A549 (cell line): ENCODE measurements at regions not wholly inside any gene's neighbourhood (a gene's known extent, or its start where the extent isn't known, plus 50 kb on each side); places are given as distances from the start of the nearest gene placed in this dataset.
"Not testable (repeated sequence)": the region's sequence is repeated elsewhere in the genome, so short reads cannot be mapped to it uniquely, and the experiment has no call there.

Source experiments
- ATAC-seq, 2 experiments: fragments of 200-7000 bp in 1 of 2; fragments of >200 bp in 1 of 2; cut with Nextera tagmentation in 1 of 2; cut with Tn5 transposase in 1 of 2; 3 replicates each; pipeline versions ENCODE4 v1.8.0 to v1.9.1; 2018 to 2020; ENCODE audit warnings: mild to moderate bottlenecking in 1 of 2, moderate library complexity in 1 of 2
- CTCF ChIA-PET: fragments of 300-600 bp; sonication (Branson Sonifier 250); formaldehyde crosslinking; extraction: SDS; loops from one replicate; lab custom pipeline; 2021; ENCODE audit warnings: antibody characterized with exemption, inconsistent platforms; lab: Yijun Ruan, JAX
- POLR2A ChIA-PET: fragments of 350-600 bp; formaldehyde crosslinking; extraction: SDS; loops from one replicate; lab custom pipeline; 2021; ENCODE audit warnings: antibody characterized with exemption, inconsistent platforms; lab: Yijun Ruan, JAX
- DNase-seq, 2 experiments: peaks; one replicate each; pipeline versions ENCODE4 v3.0.0 to v3.0.0-alpha.2; 2011 to 2016; ENCODE audit warnings: low read depth in 1 of 2, low spot score in 1 of 2
- FAIRE-seq: peaks from 2 replicates; lab custom pipeline; 2011; peaks lifted over from hg19 to GRCh38; lab: Jason Lieb, UNC
- H3K27ac ChIP-seq, 2 experiments: fragments of >200 bp; sonication (Bioruptor Twin); formaldehyde crosslinking; 3 replicates each; pipeline ENCODE4 v1.5.1; 2016 to 2017
- H3K4me1 ChIP-seq: fragments of >200 bp; sonication (Bioruptor Twin); formaldehyde crosslinking; 3 replicates; pipeline ENCODE4 v1.6.1; 2016
- H3K4me2 ChIP-seq: fragments of >200 bp; sonication (Bioruptor Twin); formaldehyde crosslinking; 3 replicates; pipeline ENCODE4 v1.6.1; 2016
- H3K4me3 ChIP-seq: fragments of >200 bp; sonication (Bioruptor Twin); formaldehyde crosslinking; 3 replicates; pipeline ENCODE4 v1.5.1; 2016
- H3K9me3 ChIP-seq: fragments of >200 bp; sonication (Bioruptor Twin); formaldehyde crosslinking; 3 replicates; pipeline ENCODE4 v1.6.1; 2016
- BHLHE40 ChIP-seq: IDR thresholded peaks from 2 replicates; pipeline ENCODE4 v1.6.1; 2012; ENCODE audit warnings: low read depth, low read length, inconsistent platforms
- CBX2 ChIP-seq: fragments of 200-600 bp; sonication (generic); IDR thresholded peaks from 2 replicates; pipeline ENCODE4 v1.6.1; 2016; ENCODE audit warnings: low read depth, mild to moderate bottlenecking, borderline replicate concordance
- CBX8 ChIP-seq: fragments of 200-600 bp; sonication (generic); IDR thresholded peaks from 2 replicates; pipeline ENCODE4 v1.6.1; 2016
- ESRRA ChIP-seq: fragments of 150-350 bp; IDR thresholded peaks from 2 replicates; pipeline ENCODE4 v1.6.1; 2014; ENCODE audit warnings: mild to moderate bottlenecking, low read length, borderline replicate concordance
- FOSB ChIP-seq: fragments of 250-450 bp; sonication (Bioruptor Pico); IDR thresholded peaks from 2 replicates; pipeline ENCODE4 v1.5.0; 2020; ENCODE audit warnings: mild to moderate bottlenecking, moderate library complexity
- FOSL2 ChIP-seq, 2 experiments: fragments of 450-650 bp in 1 of 2; fragments of >200 bp in 1 of 2; sonication (Bioruptor Twin) in 1 of 2; formaldehyde crosslinking; IDR thresholded peaks; 2 replicates each; pipeline versions ENCODE4 v1.5.0 to v1.6.1; 2016 to 2020; ENCODE audit warnings: mild to moderate bottlenecking in 1 of 2, moderate library complexity in 1 of 2
- FOXS1 ChIP-seq: fragments of 250-450 bp; sonication (Bioruptor Pico); IDR thresholded peaks from 2 replicates; pipeline ENCODE4 v1.5.0; 2020; ENCODE audit warnings: mild to moderate bottlenecking, moderate library complexity
- HEYL ChIP-seq: fragments of 250-450 bp; sonication (Bioruptor Pico); IDR thresholded peaks from 2 replicates; pipeline ENCODE4 v1.8.0; 2021; ENCODE audit warnings: mild to moderate bottlenecking, moderate library complexity
- HOXB13 ChIP-seq: fragments of 250-450 bp; sonication (Bioruptor Pico); IDR thresholded peaks from 2 replicates; pipeline ENCODE4 v1.5.0; 2020; ENCODE audit warnings: low read depth, mild to moderate bottlenecking, moderate library complexity
- MAFK ChIP-seq: fragments of 450-650 bp; IDR thresholded peaks from 2 replicates; pipeline ENCODE4 v1.6.1; 2014; ENCODE audit not compliant: partially characterized antibody
- MYC ChIP-seq: IDR thresholded peaks from 2 replicates; pipeline ENCODE4 v1.6.1; 2012; ENCODE audit warnings: mild to moderate bottlenecking, inconsistent platforms, low read length, improper control_type of control experiment, borderline replicate concordance
- NPAS2 ChIP-seq: fragments of 250-450 bp; sonication (Bioruptor Pico); IDR thresholded peaks from 2 replicates; pipeline ENCODE4 v1.8.0; 2022; ENCODE audit warnings: mild to moderate bottlenecking, moderate library complexity, borderline replicate concordance
- NR3C1 ChIP-seq: fragments of >200 bp; sonication (Bioruptor Twin); formaldehyde crosslinking; IDR thresholded peaks from 3 replicates; pipeline ENCODE4 v1.6.1; 2017
- POLR2AphosphoS2 ChIP-seq: conservative IDR thresholded peaks from 2 replicates; pipeline ENCODE4 v1.6.1; 2012; ENCODE audit warnings: low read length, improper control_type of control experiment, inconsistent platforms
- RAD21 ChIP-seq, 2 experiments: fragments of >200 bp in 1 of 2; sonication (Bioruptor Twin) in 1 of 2; formaldehyde crosslinking in 1 of 2; IDR thresholded peaks in 1 of 2; conservative IDR thresholded peaks in 1 of 2; 2 replicates in 1 of 2; 3 replicates in 1 of 2; pipeline ENCODE4 v1.6.1; 2012 to 2018; ENCODE audit warnings: inconsistent platforms in 1 of 2
- RARB ChIP-seq: fragments of 250-450 bp; sonication (Bioruptor Pico); IDR thresholded peaks from 2 replicates; pipeline ENCODE4 v1.8.0; 2021; ENCODE audit warnings: mild to moderate bottlenecking, moderate library complexity
- RCOR1 ChIP-seq: fragments of 150-350 bp; IDR thresholded peaks from 2 replicates; pipeline ENCODE4 v1.6.1; 2014; ENCODE audit warnings: antibody characterized with exemption, low read length, low read depth
- ZFP36 ChIP-seq: fragments of 450-650 bp; IDR thresholded peaks from 2 replicates; pipeline ENCODE4 v1.6.1; 2014; ENCODE audit warnings: borderline replicate concordance; ENCODE audit not compliant: partially characterized antibody
- ZSCAN20 ChIP-seq: fragments of 250-450 bp; sonication (Bioruptor Pico); IDR thresholded peaks from 2 replicates; pipeline ENCODE4 v1.8.0; 2022; ENCODE audit warnings: mild to moderate bottlenecking, moderate library complexity
- WGBS: methylation state at CpG from one replicate; pipeline ENCODE4 v1.1.6; 2017; ENCODE audit errors: missing lambda C conversion rate; 5-methylcytosine and 5-hydroxymethylcytosine counted together

DNA sequence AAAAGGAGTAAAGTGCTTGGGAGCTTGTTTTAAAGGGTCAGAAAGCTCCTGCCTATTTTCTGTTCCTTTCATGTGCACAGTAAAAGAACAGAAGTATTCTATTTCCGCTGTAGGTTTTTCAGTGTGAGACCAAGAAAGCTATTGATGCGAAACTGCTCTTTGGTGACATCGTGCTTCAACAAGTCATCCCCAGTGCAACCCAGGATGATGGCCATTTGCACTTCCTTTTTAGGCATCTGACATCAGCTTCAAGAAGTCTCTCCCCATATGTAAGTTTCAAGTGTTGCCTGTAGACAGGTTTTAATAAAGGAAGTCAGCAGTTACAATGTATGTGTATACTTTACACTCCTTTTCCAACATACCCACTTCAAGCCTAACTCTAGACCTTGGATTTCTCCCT, 131.6 kb downstream of the RFX6 start:
- no peak for FAIRE-seq
- TF ChIP-seq ZFP36 (no peak), POLR2AphosphoS2 (no peak)
- WGBS, result 27% methylated on average over 3 of the region's 3 CpGs
- POLR2A ChIA-PET, result no interaction called here
- no peak overlapping the region for H3K27ac ChIP-seq
- CTCF ChIA-PET, result no interaction called here
- no peak overlapping the region for H3K4me2 ChIP-seq
- no peaks in the 10 kb centered on the region for H3K4me1 ChIP-seq
- no peak for ATAC-seq
- no peak overlapping the region for H3K4me3 ChIP-seq
- H3K9me3 ChIP-seq, result no peaks in the 10 kb centered on the region
- DNase-seq, result no peak

DNA sequence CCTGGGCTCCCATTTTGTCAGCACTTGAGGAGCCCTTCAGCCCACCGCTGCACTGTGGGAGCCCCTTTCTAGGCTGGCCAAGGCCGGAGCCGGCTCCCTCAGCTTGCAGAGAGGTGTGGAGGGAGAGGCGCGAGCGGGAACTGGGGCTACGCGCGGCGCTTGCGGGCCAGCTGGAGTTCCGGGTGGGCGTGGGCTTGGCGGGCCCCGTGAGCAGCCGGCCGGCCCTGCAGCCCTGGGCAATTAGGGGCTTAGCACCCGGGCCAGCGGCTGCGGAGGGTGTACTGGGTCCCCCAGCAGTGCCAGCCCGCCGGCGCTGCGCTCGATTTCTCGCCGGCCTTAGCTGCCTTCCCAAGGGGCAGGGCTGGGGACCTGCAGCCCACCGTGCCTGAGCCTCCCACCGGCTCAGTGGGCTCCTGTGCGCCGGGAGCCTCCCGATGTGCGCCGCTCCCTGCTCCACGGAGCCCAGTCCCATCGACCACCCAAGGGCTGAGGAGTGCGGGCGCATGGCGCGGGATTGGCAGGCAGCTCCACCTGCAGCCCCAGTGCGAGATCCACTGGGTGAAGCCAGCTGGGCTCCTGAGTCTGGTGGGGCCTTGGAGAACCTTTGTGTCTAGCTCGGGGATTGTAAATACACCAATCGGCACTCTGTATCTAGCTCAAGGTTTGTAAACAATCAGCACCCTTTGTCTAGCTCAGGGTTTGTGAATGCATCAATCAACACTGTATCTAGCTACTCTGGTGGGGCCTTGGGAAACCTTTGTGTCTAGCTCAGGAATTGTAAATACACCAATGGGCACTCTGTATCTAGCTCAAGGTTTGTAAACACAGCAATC, 137.8 kb downstream of the RFX6 start:
- CTCF ChIA-PET, H3K4me3 ChIP-seq, ATAC-seq, H3K9me3 ChIP-seq, POLR2A ChIA-PET, H3K4me1 ChIP-seq, H3K4me2 ChIP-seq, DNase-seq, FAIRE-seq, H3K27ac ChIP-seq: not testable (repeated sequence)
- WGBS, result 61% methylated on average over 25 of the region's 43 CpGs

DNA sequence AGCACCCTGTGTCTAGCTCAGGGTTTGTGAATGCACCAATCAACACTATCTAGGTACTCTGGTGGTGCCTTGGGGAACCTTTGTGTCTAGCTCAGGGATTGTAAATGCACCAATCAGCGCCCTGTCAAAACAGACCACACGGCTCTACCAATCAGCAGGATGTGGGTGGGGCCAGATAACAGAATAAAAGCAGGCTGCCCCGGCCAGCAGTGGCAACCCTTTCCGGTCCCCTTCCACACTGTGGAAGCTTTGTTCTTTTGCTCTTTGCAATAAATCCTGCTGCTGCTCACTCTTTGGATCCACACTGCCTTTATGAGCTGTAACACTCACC, 138.4 kb downstream of the RFX6 start:
- H3K4me2 ChIP-seq, H3K4me3 ChIP-seq, POLR2A ChIA-PET, H3K27ac ChIP-seq, FAIRE-seq, H3K4me1 ChIP-seq, CTCF ChIA-PET, DNase-seq, ATAC-seq, H3K9me3 ChIP-seq: not testable (repeated sequence)
- 34% methylated on average over 4 of the region's 4 CpGs for WGBS

DNA sequence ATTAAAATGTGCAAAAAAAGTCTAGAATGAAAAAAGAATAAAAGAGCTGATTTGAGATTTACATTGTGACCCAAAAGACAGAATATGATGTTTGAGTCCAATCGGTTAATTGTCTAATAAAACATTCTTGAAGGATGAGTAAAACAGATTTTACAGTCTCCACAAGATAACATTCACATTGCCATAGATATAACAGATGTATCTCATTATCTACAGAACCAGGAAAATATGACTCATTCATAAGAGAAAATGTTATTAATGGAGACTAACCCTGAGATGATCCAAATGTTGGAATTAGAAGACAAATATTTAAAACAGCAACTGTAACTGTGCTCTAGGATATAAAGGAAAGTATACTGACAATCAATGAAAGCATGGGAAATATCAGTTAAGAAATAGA, 141.7 kb downstream of the RFX6 start:
- ATAC-seq, result no peak
- no peak for TF ChIP-seq NPAS2 (CRISPR knock-in tag)
- H3K4me2 ChIP-seq, result no peak overlapping the region
- H3K9me3 ChIP-seq, result no peaks in the 10 kb centered on the region
- H3K27ac ChIP-seq, result no peak overlapping the region
- ChIA-PET POLR2A (no interaction called here), CTCF (no interaction called here)
- FAIRE-seq, result no peak
- no peak for DNase-seq
- H3K4me1 ChIP-seq, result no peaks in the 10 kb centered on the region
- H3K4me3 ChIP-seq, result no peak overlapping the region
- 0% methylated on average over 1 of the region's 1 CpG for WGBS

DNA sequence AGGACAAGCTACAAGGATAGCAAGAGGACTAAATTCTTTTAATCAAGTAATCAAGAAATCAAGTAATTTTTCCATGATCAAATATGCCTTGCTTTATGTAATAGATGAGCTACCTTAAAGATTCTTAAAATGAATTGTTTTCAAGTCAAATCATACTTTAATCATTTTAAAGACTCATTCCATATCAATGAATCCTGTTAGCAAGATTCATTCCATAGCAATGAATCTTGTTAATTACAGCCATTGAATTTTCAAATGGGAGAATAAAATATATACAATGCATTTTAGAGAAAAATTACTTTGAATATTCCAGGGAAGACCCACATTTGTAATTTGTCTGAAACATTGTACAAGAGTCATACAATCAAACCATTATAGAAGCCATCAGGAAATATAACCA, 145.7 kb downstream of the RFX6 start:
- no peak overlapping the region for H3K4me2 ChIP-seq
- H3K9me3 ChIP-seq, result no peaks in the 10 kb centered on the region
- H3K27ac ChIP-seq, result no peak overlapping the region
- ChIA-PET CTCF (no interaction called here), POLR2A (no interaction called here)
- no peak for DNase-seq
- no peak for TF ChIP-seq RAD21 (conservative IDR thresholded peaks at IDR 0.05 in 1 of 2, IDR thresholded peaks at IDR 0.05 in 1 of 2)
- TF ChIP-seq MAFK, result no peak
- TF ChIP-seq CBX2, result no peak
- TF ChIP-seq FOSL2 (IDR thresholded peaks at IDR 0.05), result no peak
- no peak for TF ChIP-seq FOSL2 (CRISPR knock-in tag; IDR thresholded peaks at IDR 0.05)
- no peak for TF ChIP-seq RCOR1
- no peak for TF ChIP-seq FOXS1 (CRISPR knock-in tag)
- TF ChIP-seq HOXB13 (CRISPR knock-in tag), result no peak
- no peak for TF ChIP-seq CBX8
- TF ChIP-seq NR3C1, result no peak
- no peak for TF ChIP-seq ESRRA
- no peak for TF ChIP-seq ZSCAN20 (CRISPR knock-in tag)
- no peak for TF ChIP-seq HEYL
- TF ChIP-seq FOSB (CRISPR knock-in tag), result no peak
- no peak for TF ChIP-seq MYC
- no peak for TF ChIP-seq RARB (CRISPR knock-in tag)
- no peak for TF ChIP-seq BHLHE40
- ATAC-seq, result no peak
- H3K4me1 ChIP-seq, result no peaks in the 10 kb centered on the region
- no peak for FAIRE-seq
- H3K4me3 ChIP-seq, result no peak overlapping the region
